ENCODE measurements at regions not wholly inside any gene's neighbourhood (a gene's known extent, or its start where the extent isn't known, plus 50 kb on each side); places are given as distances from the start of the nearest gene placed in this dataset.

- no peak for DNase-seq
- Histone ChIP-seq H3K27ac (no peak overlapping the region), H3K27me3 (peaks cover 0 to 11% of the 10 kb centered on the region in 2 donors), H3K9me3 (no peaks in the 10 kb centered on the region), H3K4me1 (no peaks in the 10 kb centered on the region), H3K4me3 (no peak overlapping the region), H3K36me3 (no peaks in the 10 kb centered on the region)
- TF ChIP-seq CTCF (IDR thresholded peaks at IDR 0.05), result no peak
- intact Hi-C loops (cut with DNase I; ENCODE audit: low total_unique reads), result no loop called here
These were observed 103.1 kb upstream of the PCBD1 start for GRCh38 chr10:70991140-70992124.

- no peak overlapping the region for H3K4me3 ChIP-seq
- no peak overlapping the region for H3K27ac ChIP-seq
- peak in 1 of 2 donors; percentile 48 for DNase-seq
- H3K4me1 ChIP-seq, result no peaks in the 10 kb centered on the region
- TF ChIP-seq CTCF (IDR thresholded peaks at IDR 0.05), result no peak
- no peaks in the 10 kb centered on the region for H3K36me3 ChIP-seq
- H3K27me3 ChIP-seq, result peaks cover 0 to 20% of the 10 kb centered on the region in 2 donors
- intact Hi-C loops (cut with DNase I; ENCODE audit: low total_unique reads), result no loop called here
- H3K9me3 ChIP-seq, result no peaks in the 10 kb centered on the region
These were observed 104.1 kb upstream of the PCBD1 start for GRCh38 chr10:70992436-70992835.

GRCh38 chr10:70993051-70993450 lies 104.7 kb upstream of the PCBD1 start:
- Histone ChIP-seq H3K27ac (no peak overlapping the region), H3K27me3 (peaks cover 0 to 27% of the 10 kb centered on the region in 2 donors), H3K9me3 (no peaks in the 10 kb centered on the region), H3K4me3 (no peak overlapping the region), H3K36me3 (no peaks in the 10 kb centered on the region), H3K4me1 (no peaks in the 10 kb centered on the region)
- TF ChIP-seq CTCF (IDR thresholded peaks at IDR 0.05), result no peak
- peak in 1 of 2 donors; percentile 2 for DNase-seq
- intact Hi-C loops (cut with DNase I; ENCODE audit: low total_unique reads), result no loop called here

GRCh38 chr10:70996549-70996948 lies 108.2 kb upstream of the PCBD1 start:
- DNase-seq, result no peak
- no peak overlapping the region for H3K4me3 ChIP-seq
- H3K36me3 ChIP-seq, result no peaks in the 10 kb centered on the region
- H3K27me3 ChIP-seq, result peaks cover 0 to 34% of the 10 kb centered on the region in 2 donors
- H3K27ac ChIP-seq, result no peak overlapping the region
- no peaks in the 10 kb centered on the region for H3K4me1 ChIP-seq
- no peaks in the 10 kb centered on the region for H3K9me3 ChIP-seq
- no peak for TF ChIP-seq CTCF (IDR thresholded peaks at IDR 0.05)
- intact Hi-C loops (cut with DNase I; ENCODE audit: low total_unique reads), result no loop called here

- no peak for DNase-seq
- no peaks in the 10 kb centered on the region for H3K4me1 ChIP-seq
- no peaks in the 10 kb centered on the region for H3K9me3 ChIP-seq
- H3K27ac ChIP-seq, result no peak overlapping the region
- H3K4me3 ChIP-seq, result no peak overlapping the region
- H3K27me3 ChIP-seq, result peaks cover 0 to 34% of the 10 kb centered on the region in 2 donors
- intact Hi-C loops (cut with DNase I; ENCODE audit: low total_unique reads), result no loop called here
- TF ChIP-seq CTCF (IDR thresholded peaks at IDR 0.05), result no peak
- no peaks in the 10 kb centered on the region for H3K36me3 ChIP-seq
These were observed 108.9 kb upstream of the PCBD1 start for GRCh38 chr10:70997236-70997635.
